ENCODE measurements at regions not wholly inside any gene's neighbourhood (a gene's known extent, or its start where the extent isn't known, plus 50 kb on each side); places are given as distances from the start of the nearest gene placed in this dataset.

- DNase-seq: no peak
- H3K27ac Mint-ChIP-seq: no peak overlapping the region
- no peaks in the 10 kb centered on the region for H3K9me3 ChIP-seq (ENCODE audit: control insufficient read depth in 1 of 2, low read length in 2 of 2)
- H3K4me3 Mint-ChIP-seq: no peak overlapping the region
- intact Hi-C loops (cut with micrococcal nuclease): no loop called here
- no peaks in the 10 kb centered on the region for H3K4me1 ChIP-seq (ENCODE audit: insufficient read depth, low read length)
- no peaks in the 10 kb centered on the region for H3K36me3 Mint-ChIP-seq
- no peak overlapping the region for H3K4me3 ChIP-seq (ENCODE audit: low read length in 2 of 2)
- no peak overlapping the region for H3K27ac ChIP-seq (ENCODE audit: low read depth, low read length)
- ChIA-PET POLR2A (ENCODE audit: partially characterized antibody) (no interaction called here), CTCF (ENCODE audit: partially characterized antibody) (interaction anchor here (0.7 kb wide), 1 partner anchor 109 kb away, joined by 3 read pairs; no protein-coding TSS in a partner anchor)
- no peaks in the 10 kb centered on the region for H3K4me1 Mint-ChIP-seq
- no peaks in the 10 kb centered on the region for H3K27me3 Mint-ChIP-seq
- no peaks in the 10 kb centered on the region for H3K9me3 Mint-ChIP-seq
- H3K27me3 ChIP-seq (ENCODE audit: insufficient read depth, low read length): no peaks in the 10 kb centered on the region
- no peaks in the 10 kb centered on the region for H3K36me3 ChIP-seq (ENCODE audit: insufficient read depth, low read length)
These were observed 123.6 kb downstream of the OAT start for GRCh38 chr10:124294811-124295770.

GRCh38 chr10:124293616-124294449, 124.9 kb downstream of the OAT start:
- Histone ChIP-seq H3K27me3 (ENCODE audit: insufficient read depth, low read length) (no peaks in the 10 kb centered on the region), H3K27ac (ENCODE audit: low read depth, low read length) (no peak overlapping the region), H3K4me1 (ENCODE audit: insufficient read depth, low read length) (no peaks in the 10 kb centered on the region), H3K4me3 (ENCODE audit: low read length in 2 of 2) (no peak overlapping the region), H3K36me3 (ENCODE audit: insufficient read depth, low read length) (no peaks in the 10 kb centered on the region), H3K9me3 (ENCODE audit: control insufficient read depth in 1 of 2, low read length in 2 of 2) (no peaks in the 10 kb centered on the region)
- POLR2A ChIA-PET (ENCODE audit: partially characterized antibody): no interaction called here
- Mint-ChIP-seq H3K27me3 (no peaks in the 10 kb centered on the region), H3K9me3 (no peaks in the 10 kb centered on the region), H3K36me3 (no peaks in the 10 kb centered on the region), H3K4me1 (no peaks in the 10 kb centered on the region), H3K27ac (no peak overlapping the region), H3K4me3 (no peak overlapping the region)
- intact Hi-C loops (cut with micrococcal nuclease): no loop called here
- DNase-seq: no peak
- CTCF ChIA-PET (ENCODE audit: partially characterized antibody): no interaction called here

DNA sequence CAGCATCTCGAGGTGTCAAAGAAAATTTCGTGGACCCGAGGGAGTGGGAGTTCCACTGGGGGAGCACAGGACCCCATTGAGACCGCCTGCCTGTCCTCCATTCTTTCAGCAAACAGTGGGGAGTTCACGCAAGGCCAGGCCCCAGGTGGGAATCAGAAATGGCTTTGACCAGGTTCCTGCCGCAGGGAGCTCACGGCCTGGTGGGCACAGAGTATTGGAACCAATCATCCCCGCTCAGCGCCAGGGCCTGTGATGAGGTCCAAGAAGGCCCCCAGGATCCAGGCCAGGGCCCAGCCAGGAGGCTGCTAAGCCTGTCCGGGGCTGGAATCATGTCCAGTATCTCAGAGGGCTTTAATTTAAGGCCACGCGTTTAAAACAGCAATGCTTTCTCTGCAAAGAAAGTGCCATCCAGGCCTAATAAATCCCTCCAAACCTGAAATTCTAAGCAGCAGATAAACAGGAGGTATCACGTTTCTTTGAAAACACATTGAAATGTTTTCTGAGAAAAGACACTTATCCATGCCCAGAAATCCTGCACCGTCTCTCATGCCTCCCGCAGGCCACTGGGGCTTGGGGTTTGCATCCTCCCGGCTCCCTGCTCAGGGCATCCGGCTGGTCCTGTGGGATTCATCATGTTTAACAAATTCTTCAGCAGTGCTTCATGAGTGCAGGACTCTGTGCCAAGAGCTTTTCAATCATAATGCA, 125.7 kb downstream of the OAT start:
- intact Hi-C loops (cut with micrococcal nuclease): no loop called here
- Histone ChIP-seq H3K27me3 (ENCODE audit: insufficient read depth, low read length) (no peaks in the 10 kb centered on the region), H3K36me3 (ENCODE audit: insufficient read depth, low read length) (no peaks in the 10 kb centered on the region), H3K4me3 (ENCODE audit: low read length in 2 of 2) (no peak overlapping the region), H3K27ac (ENCODE audit: low read depth, low read length) (no peak overlapping the region), H3K4me1 (ENCODE audit: insufficient read depth, low read length) (no peaks in the 10 kb centered on the region), H3K9me3 (ENCODE audit: control insufficient read depth in 1 of 2, low read length in 2 of 2) (no peaks in the 10 kb centered on the region)
- Mint-ChIP-seq H3K36me3 (no peaks in the 10 kb centered on the region), H3K4me1 (no peaks in the 10 kb centered on the region), H3K27ac (no peak overlapping the region), H3K9me3 (no peaks in the 10 kb centered on the region), H3K27me3 (no peaks in the 10 kb centered on the region), H3K4me3 (no peak overlapping the region)
- ChIA-PET CTCF (ENCODE audit: partially characterized antibody) (no interaction called here), POLR2A (ENCODE audit: partially characterized antibody) (no interaction called here)
- no peak for DNase-seq

GRCh38 chr10:124291001-124291701, 127.6 kb downstream of the OAT start:
- Mint-ChIP-seq H3K4me3 (no peak overlapping the region), H3K36me3 (no peaks in the 10 kb centered on the region), H3K9me3 (no peaks in the 10 kb centered on the region), H3K27ac (no peak overlapping the region), H3K27me3 (no peaks in the 10 kb centered on the region), H3K4me1 (no peaks in the 10 kb centered on the region)
- ChIA-PET POLR2A (ENCODE audit: partially characterized antibody) (no interaction called here), CTCF (ENCODE audit: partially characterized antibody) (interaction anchor here (1.0 kb wide), 1 partner anchor 297 kb away, joined by 3 read pairs; no protein-coding TSS in a partner anchor)
- no peak overlapping the region for H3K4me3 ChIP-seq (ENCODE audit: low read length in 2 of 2)
- no peaks in the 10 kb centered on the region for H3K9me3 ChIP-seq (ENCODE audit: control insufficient read depth in 1 of 2, low read length in 2 of 2)
- no peak overlapping the region for H3K27ac ChIP-seq (ENCODE audit: low read depth, low read length)
- DNase-seq: no peak
- H3K4me1 ChIP-seq (ENCODE audit: insufficient read depth, low read length): no peaks in the 10 kb centered on the region
- H3K27me3 ChIP-seq (ENCODE audit: insufficient read depth, low read length): no peaks in the 10 kb centered on the region
- intact Hi-C loops (cut with micrococcal nuclease): no loop called here
- H3K36me3 ChIP-seq (ENCODE audit: insufficient read depth, low read length): no peaks in the 10 kb centered on the region

- CTCF ChIA-PET (ENCODE audit: partially characterized antibody): interaction anchor here (1.0 kb wide), 1 partner anchor 296 kb away, joined by 3 read pairs; no protein-coding TSS in a partner anchor
These were observed 128.6 kb downstream of the OAT start for GRCh38 chr10:124289851-124290795.

More at GRCh38 chr10:124289851-124290795, 128.6 kb downstream of the OAT start:
- intact Hi-C loops (cut with micrococcal nuclease): no loop called here
- no peak for DNase-seq
- no peaks in the 10 kb centered on the region for H3K9me3 ChIP-seq (ENCODE audit: control insufficient read depth in 1 of 2, low read length in 2 of 2)
- Mint-ChIP-seq H3K4me3 (no peak overlapping the region), H3K36me3 (no peaks in the 10 kb centered on the region), H3K27ac (peak overlapping the region in 1 of 7 donors; percentile 49), H3K27me3 (no peaks in the 10 kb centered on the region), H3K4me1 (no peaks in the 10 kb centered on the region), H3K9me3 (no peaks in the 10 kb centered on the region)
- no peaks in the 10 kb centered on the region for H3K27me3 ChIP-seq (ENCODE audit: insufficient read depth, low read length)
- no peaks in the 10 kb centered on the region for H3K4me1 ChIP-seq (ENCODE audit: insufficient read depth, low read length)
- H3K4me3 ChIP-seq (ENCODE audit: low read length in 2 of 2): no peak overlapping the region
- POLR2A ChIA-PET (ENCODE audit: partially characterized antibody): no interaction called here
- H3K27ac ChIP-seq (ENCODE audit: low read depth, low read length): no peak overlapping the region
- no peaks in the 10 kb centered on the region for H3K36me3 ChIP-seq (ENCODE audit: insufficient read depth, low read length)
